ENCODE measurements at regions not wholly inside any gene's neighbourhood (a gene's known extent, or its start where the extent isn't known, plus 50 kb on each side); places are given as distances from the start of the nearest gene placed in this dataset.
"Not testable (repeated sequence)": the region's sequence is repeated elsewhere in the genome, so short reads cannot be mapped to it uniquely, and the experiment has no call there.

- Histone ChIP-seq H3K36me3 (replicated peaks) (no peaks in the 10 kb centered on the region), H3K27me3 (replicated peaks) (no peaks in the 10 kb centered on the region), H3K4me3 (ENCODE audit: low read depth, low read length) (no peak overlapping the region), H3K27ac (no peak overlapping the region)
- no peak for DNase-seq
- in situ Hi-C loops (cut with HindIII; ENCODE audit: low pct_ligation_motif_present, low sequenced_read_pairs) = no loop called here
- TF ChIP-seq CTCF (IDR thresholded peaks at IDR 0.05; ENCODE audit: low read depth, low read length, missing control alignments) = no peak
These were observed 90.1 kb upstream of the KCNJ18 start for GRCh38 chr17:21602176-21602575.

- H3K27me3 ChIP-seq (replicated peaks); H3K4me3 ChIP-seq (ENCODE audit: low read depth, low read length); DNase-seq; H3K27ac ChIP-seq; in situ Hi-C loops (cut with HindIII; ENCODE audit: low pct_ligation_motif_present, low sequenced_read_pairs); H3K36me3 ChIP-seq (replicated peaks): not testable (repeated sequence)
These were observed 89.0 kb upstream of the KCNJ18 start for GRCh38 chr17:21603292-21603691.

- H3K36me3 ChIP-seq (replicated peaks); H3K27me3 ChIP-seq (replicated peaks); H3K4me3 ChIP-seq (ENCODE audit: low read depth, low read length); DNase-seq; H3K27ac ChIP-seq; in situ Hi-C loops (cut with HindIII; ENCODE audit: low pct_ligation_motif_present, low sequenced_read_pairs): not testable (repeated sequence)
These were observed 80.9 kb upstream of the KCNJ18 start for GRCh38 chr17:21611443-21611842.

GRCh38 chr17:21612123-21613070, 79.9 kb upstream of the KCNJ18 start:
- H3K36me3 ChIP-seq (replicated peaks); H3K27ac ChIP-seq; H3K27me3 ChIP-seq (replicated peaks); H3K4me3 ChIP-seq (ENCODE audit: low read depth, low read length); DNase-seq; in situ Hi-C loops (cut with HindIII; ENCODE audit: low pct_ligation_motif_present, low sequenced_read_pairs): not testable (repeated sequence)

- Histone ChIP-seq H3K27me3 (replicated peaks) (no peaks in the 10 kb centered on the region), H3K27ac (no peak overlapping the region), H3K36me3 (replicated peaks) (no peaks in the 10 kb centered on the region), H3K4me3 (ENCODE audit: low read depth, low read length) (no peak overlapping the region)
- in situ Hi-C loops (cut with HindIII; ENCODE audit: low pct_ligation_motif_present, low sequenced_read_pairs) = no loop called here
- DNase-seq = no peak
- TF ChIP-seq CTCF (IDR thresholded peaks at IDR 0.05; ENCODE audit: low read depth, low read length, missing control alignments) = no peak
These were observed 79.3 kb upstream of the KCNJ18 start for GRCh38 chr17:21613071-21613429.

GRCh38 chr17:21626987-21627386, 65.3 kb upstream of the KCNJ18 start:
- H3K27me3 ChIP-seq (replicated peaks); DNase-seq; H3K4me3 ChIP-seq (ENCODE audit: low read depth, low read length); H3K27ac ChIP-seq; in situ Hi-C loops (cut with HindIII; ENCODE audit: low pct_ligation_motif_present, low sequenced_read_pairs); H3K36me3 ChIP-seq (replicated peaks): not testable (repeated sequence)
